ENCODE measurements at regions not wholly inside any gene's neighbourhood (a gene's known extent, or its start where the extent isn't known, plus 50 kb on each side); places are given as distances from the start of the nearest gene placed in this dataset.

- no peak overlapping the region for H3K27ac Mint-ChIP-seq
- ChIA-PET CTCF (no interaction called here), POLR2A (no interaction called here)
- peaks cover 2% of the 10 kb centered on the region for H3K27me3 Mint-ChIP-seq
- no peak overlapping the region for H3K4me3 Mint-ChIP-seq
- Histone ChIP-seq H3K27me3 (replicated peaks in 1 of 4; ENCODE audit: control extremely low read depth in 1 of 4, control insufficient read depth in 3 of 4, insufficient read depth in 4 of 4, low read length in 3 of 4) (peaks cover 0 to 4% (median 0%) of the 10 kb centered on the region in 4 experiments), H3K4me1 (ENCODE audit: control insufficient read depth in 2 of 2, insufficient read depth in 2 of 2, low read length in 2 of 2) (peaks cover 9 to 11% of the 10 kb centered on the region in 2 donors), H3K9me3 (ENCODE audit: control extremely low read depth in 1 of 3, control insufficient read depth in 2 of 3, insufficient read depth in 1 of 3, low read length in 2 of 3) (no peaks in the 10 kb centered on the region), H4K20me1 (ENCODE audit: control insufficient read depth, insufficient read depth, low read length, poor library complexity, severe bottlenecking) (no peaks in the 10 kb centered on the region), H3K79me2 (ENCODE audit: control insufficient read depth, insufficient read depth, low read length) (no peaks in the 10 kb centered on the region), H3K4me3 (ENCODE audit: control extremely low read depth in 1 of 5, extremely low read depth in 1 of 5, insufficient read depth in 1 of 5, low read depth in 2 of 5, low read length in 4 of 5) (no peak overlapping the region), H2AFZ (ENCODE audit: insufficient read depth, low read depth, low read length, poor library complexity, severe bottlenecking) (no peak overlapping the region), H3K9ac (ENCODE audit: low read length) (no peak overlapping the region), H3K36me3 (replicated peaks in 1 of 2; ENCODE audit: control extremely low read depth in 1 of 2, control insufficient read depth in 1 of 2, extremely low read depth in 1 of 2, insufficient read depth in 2 of 2, low read length in 1 of 2) (no peaks in the 10 kb centered on the region), H3K4me2 (replicated peaks; ENCODE audit: low read depth, low read length, poor library complexity, severe bottlenecking) (no peak overlapping the region), H3K27ac (ENCODE audit: low read length in 2 of 2) (no peak overlapping the region)
- intact Hi-C loops (cut with micrococcal nuclease), result no loop called here
- no peak for DNase-seq
- no peak for TF ChIP-seq EZH2 (IDR thresholded peaks at IDR 0.05; ENCODE audit: borderline replicate concordance, insufficient read depth, low read depth, low read length, poor library complexity, severe bottlenecking)
- TF ChIP-seq, protein P1, sequence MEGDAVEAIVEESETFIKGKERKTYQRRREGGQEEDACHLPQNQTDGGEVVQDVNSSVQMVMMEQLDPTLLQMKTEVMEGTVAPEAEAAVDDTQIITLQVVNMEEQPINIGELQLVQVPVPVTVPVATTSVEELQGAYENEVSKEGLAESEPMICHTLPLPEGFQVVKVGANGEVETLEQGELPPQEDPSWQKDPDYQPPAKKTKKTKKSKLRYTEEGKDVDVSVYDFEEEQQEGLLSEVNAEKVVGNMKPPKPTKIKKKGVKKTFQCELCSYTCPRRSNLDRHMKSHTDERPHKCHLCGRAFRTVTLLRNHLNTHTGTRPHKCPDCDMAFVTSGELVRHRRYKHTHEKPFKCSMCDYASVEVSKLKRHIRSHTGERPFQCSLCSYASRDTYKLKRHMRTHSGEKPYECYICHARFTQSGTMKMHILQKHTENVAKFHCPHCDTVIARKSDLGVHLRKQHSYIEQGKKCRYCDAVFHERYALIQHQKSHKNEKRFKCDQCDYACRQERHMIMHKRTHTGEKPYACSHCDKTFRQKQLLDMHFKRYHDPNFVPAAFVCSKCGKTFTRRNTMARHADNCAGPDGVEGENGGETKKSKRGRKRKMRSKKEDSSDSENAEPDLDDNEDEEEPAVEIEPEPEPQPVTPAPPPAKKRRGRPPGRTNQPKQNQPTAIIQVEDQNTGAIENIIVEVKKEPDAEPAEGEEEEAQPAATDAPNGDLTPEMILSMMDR (IDR thresholded peaks at IDR 0.05), result no peak
- H3K9me3 Mint-ChIP-seq (ENCODE audit: insufficient read depth), result no peaks in the 10 kb centered on the region
- ATAC-seq (ENCODE audit: low read depth), result no peak
- peaks cover 13% of the 10 kb centered on the region for H3K4me1 Mint-ChIP-seq
Observed at GRCh38 chr10:108905171-108905570, 1018.1 kb downstream of the XPNPEP1 start.

- H3K79me2 ChIP-seq (ENCODE audit: control insufficient read depth, insufficient read depth, low read length), result no peaks in the 10 kb centered on the region
- ATAC-seq (ENCODE audit: low read depth), result no peak
- DNase-seq, result no peak
- TF ChIP-seq EZH2 (IDR thresholded peaks at IDR 0.05; ENCODE audit: borderline replicate concordance, insufficient read depth, low read depth, low read length, poor library complexity, severe bottlenecking), result no peak
- TF ChIP-seq, protein P1 (IDR thresholded peaks at IDR 0.05), result no peak
- WGBS (ENCODE audit: insufficient coverage), result 97% methylated on average over 3 of the region's 5 CpGs
- intact Hi-C loops (cut with micrococcal nuclease), result no loop called here
- no peak overlapping the region for H3K9ac ChIP-seq (ENCODE audit: low read length)
- no peak overlapping the region for H3K4me3 ChIP-seq (ENCODE audit: control extremely low read depth in 1 of 5, extremely low read depth in 1 of 5, insufficient read depth in 1 of 5, low read depth in 2 of 5, low read length in 4 of 5)
- no peaks in the 10 kb centered on the region for H3K9me3 Mint-ChIP-seq (ENCODE audit: insufficient read depth)
- CTCF ChIA-PET, result no interaction called here
- H3K36me3 ChIP-seq (replicated peaks in 1 of 2; ENCODE audit: control extremely low read depth in 1 of 2, control insufficient read depth in 1 of 2, extremely low read depth in 1 of 2, insufficient read depth in 2 of 2, low read length in 1 of 2), result no peaks in the 10 kb centered on the region
- peaks cover 0 to 4% (median 0%) of the 10 kb centered on the region in 4 experiments for H3K27me3 ChIP-seq (replicated peaks in 1 of 4; ENCODE audit: control extremely low read depth in 1 of 4, control insufficient read depth in 3 of 4, insufficient read depth in 4 of 4, low read length in 3 of 4)
- H3K27me3 Mint-ChIP-seq, result no peaks in the 10 kb centered on the region
- H3K9me3 ChIP-seq (ENCODE audit: control extremely low read depth in 1 of 3, control insufficient read depth in 2 of 3, insufficient read depth in 1 of 3, low read length in 2 of 3), result no peaks in the 10 kb centered on the region
- H2AFZ ChIP-seq (ENCODE audit: insufficient read depth, low read depth, low read length, poor library complexity, severe bottlenecking), result no peak overlapping the region
- H4K20me1 ChIP-seq (ENCODE audit: control insufficient read depth, insufficient read depth, low read length, poor library complexity, severe bottlenecking), result no peaks in the 10 kb centered on the region
- POLR2A ChIA-PET, result no interaction called here
- no peak overlapping the region for H3K27ac ChIP-seq (ENCODE audit: low read length in 2 of 2)
- H3K4me1 ChIP-seq (ENCODE audit: control insufficient read depth in 2 of 2, insufficient read depth in 2 of 2, low read length in 2 of 2), result peaks cover 9 to 11% of the 10 kb centered on the region in 2 donors
- no peak overlapping the region for H3K27ac Mint-ChIP-seq
- peaks cover 13% of the 10 kb centered on the region for H3K4me1 Mint-ChIP-seq
- no peak overlapping the region for H3K4me2 ChIP-seq (replicated peaks; ENCODE audit: low read depth, low read length, poor library complexity, severe bottlenecking)
- no peak overlapping the region for H3K4me3 Mint-ChIP-seq
Observed at GRCh38 chr10:108904163-108904838, 1019.0 kb downstream of the XPNPEP1 start.

Measured in B cell (primary cell).